SW 1271 (cell line): ENCODE measurements at regions not wholly inside any gene's neighbourhood (a gene's known extent, or its start where the extent isn't known, plus 50 kb on each side); places are given as distances from the start of the nearest gene placed in this dataset.

Source experiments
- DNase-seq, 2 experiments: peaks; one replicate each; lab custom pipeline; 2025; lab: John Stamatoyannopoulos, UW

DNA sequence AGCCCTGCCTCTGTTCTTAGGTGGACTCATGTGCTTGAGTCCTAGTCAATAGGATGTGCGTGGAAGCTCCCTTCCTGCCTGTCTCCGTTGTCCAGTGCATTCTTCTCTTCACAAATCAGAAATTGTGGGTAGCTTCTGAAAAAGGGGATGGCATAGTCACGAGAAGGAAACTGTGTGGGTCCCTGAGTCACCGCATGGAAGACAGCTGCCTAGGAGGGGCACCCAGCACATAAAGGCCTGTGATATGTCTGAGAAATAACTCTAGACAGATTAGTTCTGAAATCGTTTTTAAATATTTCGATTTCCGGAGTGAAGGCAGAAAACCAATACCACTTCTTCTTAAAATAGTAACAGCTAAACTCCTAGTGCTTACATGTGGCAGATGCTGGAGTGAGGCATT is 974.4 kb downstream of the BCL11B start:
- DNase-seq: no peak

DNA sequence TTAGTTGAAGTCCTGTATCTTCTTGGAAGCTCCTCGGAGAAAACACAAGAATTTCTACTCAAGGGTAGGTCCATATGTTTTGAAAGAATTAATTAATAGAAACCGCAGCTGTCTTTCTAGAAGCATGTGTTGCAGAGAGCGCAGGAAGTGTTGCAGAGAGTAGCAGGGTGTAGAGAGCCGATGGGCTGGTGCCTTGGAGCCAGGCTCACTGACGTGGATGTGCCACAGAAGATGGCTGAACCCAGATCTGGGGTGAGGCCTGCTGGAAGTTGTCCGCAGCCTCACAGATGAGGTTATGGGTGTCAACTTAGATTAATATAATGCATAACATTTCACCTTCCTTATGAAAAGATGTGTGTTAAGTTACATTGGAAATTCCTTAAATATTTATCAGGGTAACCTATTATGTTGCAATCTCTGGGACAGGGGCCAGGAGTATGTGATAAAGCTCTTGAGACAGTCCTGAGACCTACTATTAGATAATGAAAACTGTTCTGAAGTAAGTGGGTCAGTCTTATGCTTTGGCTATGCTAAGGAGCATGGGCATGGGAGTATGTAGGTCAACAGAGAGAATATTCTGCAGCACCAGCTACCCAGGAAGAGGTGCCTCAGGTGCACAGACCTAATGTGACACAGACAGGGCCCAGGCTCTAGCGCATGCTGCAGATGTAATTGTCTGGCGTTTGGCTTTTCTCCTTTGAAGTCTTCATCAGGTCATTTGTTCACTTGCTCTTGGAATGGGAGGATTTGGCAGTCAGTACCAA is 973.3 kb downstream of the BCL11B start:
- no peak for DNase-seq

GRCh38 chr14:98301681-98302080 is 970.3 kb downstream of the BCL11B start:
- DNase-seq: no peak

DNA sequence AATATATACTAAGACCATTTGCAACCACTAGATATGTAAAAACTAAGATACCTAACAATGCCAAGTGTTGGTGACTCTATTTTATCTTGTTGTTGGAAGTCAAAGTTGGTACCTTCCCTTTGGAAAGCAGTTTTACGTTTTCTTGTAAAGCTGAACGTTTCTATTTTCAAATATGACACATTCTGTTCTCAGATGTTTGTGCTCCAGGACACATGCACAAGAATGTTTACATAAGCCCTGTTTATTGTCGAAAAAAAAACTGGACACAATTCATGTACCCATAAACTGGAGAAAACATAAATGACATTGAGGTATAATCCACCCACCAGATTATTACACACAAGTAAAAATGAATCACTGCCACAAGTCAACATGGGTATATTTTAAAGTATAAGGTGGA is 967.4 kb downstream of the BCL11B start:
- no peak for DNase-seq

GRCh38 chr14:98309591-98309990 is 962.4 kb downstream of the BCL11B start:
- no peak for DNase-seq

- no peak for DNase-seq
Measured at GRCh38 chr14:98312006-98312405, 960.0 kb downstream of the BCL11B start.

GRCh38 chr14:98321841-98322240 is 950.2 kb downstream of the BCL11B start:
- DNase-seq: no peak

DNA sequence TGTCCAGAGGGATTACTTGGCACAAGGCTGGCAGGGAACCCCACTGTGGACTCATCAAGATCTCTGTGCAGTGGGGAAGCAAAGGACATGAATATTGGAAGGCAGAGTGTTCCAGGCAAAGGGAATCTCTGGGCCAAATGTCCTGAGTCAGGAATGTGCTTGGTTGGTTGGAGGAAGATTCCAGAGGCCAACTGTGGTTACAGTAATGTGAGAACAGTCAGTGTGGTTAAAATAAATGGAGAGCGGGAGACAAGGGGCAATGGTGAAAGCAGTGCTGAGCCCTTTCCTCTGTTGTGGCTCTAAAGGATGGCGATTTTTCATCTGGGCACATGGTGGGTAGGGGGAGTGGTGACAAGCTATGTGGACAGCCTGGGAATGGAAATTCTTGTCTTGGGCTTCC is 948.2 kb downstream of the BCL11B start:
- DNase-seq: no peak

DNA sequence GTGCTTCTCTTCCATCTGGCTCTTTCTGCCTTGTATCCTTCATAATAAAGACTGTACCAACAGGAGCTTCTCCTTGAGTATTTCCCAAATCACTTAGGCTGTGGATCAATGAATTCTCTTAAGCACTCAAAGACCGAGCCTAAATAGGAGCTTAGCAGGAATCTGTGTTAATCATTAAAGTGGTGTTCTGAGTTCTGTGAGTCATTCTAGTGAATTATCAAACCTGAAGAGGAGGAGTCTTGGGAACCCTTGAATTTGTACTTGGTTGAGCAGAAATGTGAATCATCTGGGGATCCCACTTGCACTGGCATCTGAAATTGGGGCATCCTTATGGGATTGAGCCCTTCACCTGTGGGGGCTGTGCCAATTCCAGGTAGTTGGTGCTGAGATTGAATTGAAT is 946.2 kb downstream of the BCL11B start:
- DNase-seq: no peak

GRCh38 chr14:98328496-98328895 is 943.5 kb downstream of the BCL11B start:
- no peak for DNase-seq

- DNase-seq: no peak
Measured at GRCh38 chr14:98334186-98334585, 937.8 kb downstream of the BCL11B start.

DNA sequence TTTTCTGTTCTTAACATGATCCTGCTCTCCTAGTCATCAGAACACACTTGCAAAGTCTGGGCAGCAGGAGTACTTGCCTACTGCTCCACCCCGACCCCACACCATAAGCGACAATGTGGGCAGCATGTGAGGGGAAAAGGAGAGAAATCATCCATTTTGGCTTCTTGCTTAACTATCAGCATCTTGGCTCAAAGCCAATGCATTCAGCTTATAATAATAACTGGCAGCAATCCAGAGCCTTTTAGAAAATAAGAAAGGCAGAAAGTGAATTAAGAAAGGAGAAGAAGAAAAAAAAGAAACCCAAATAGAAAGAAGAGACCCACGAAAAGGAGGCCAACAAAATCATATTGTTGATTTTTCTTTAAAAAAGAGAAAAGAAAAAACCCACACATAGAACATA is 930.8 kb downstream of the BCL11B start:
- no peak for DNase-seq

- DNase-seq: no peak
Measured at GRCh38 chr14:98345161-98345560, 926.8 kb downstream of the BCL11B start.

- DNase-seq: no peak
Measured at GRCh38 chr14:98347686-98348085, 924.3 kb downstream of the BCL11B start.

- DNase-seq: no peak
Measured at GRCh38 chr14:98348505-98348904, 923.5 kb downstream of the BCL11B start.

- DNase-seq: no peak
Measured at GRCh38 chr14:98350213-98350612, 921.8 kb downstream of the BCL11B start.

DNA sequence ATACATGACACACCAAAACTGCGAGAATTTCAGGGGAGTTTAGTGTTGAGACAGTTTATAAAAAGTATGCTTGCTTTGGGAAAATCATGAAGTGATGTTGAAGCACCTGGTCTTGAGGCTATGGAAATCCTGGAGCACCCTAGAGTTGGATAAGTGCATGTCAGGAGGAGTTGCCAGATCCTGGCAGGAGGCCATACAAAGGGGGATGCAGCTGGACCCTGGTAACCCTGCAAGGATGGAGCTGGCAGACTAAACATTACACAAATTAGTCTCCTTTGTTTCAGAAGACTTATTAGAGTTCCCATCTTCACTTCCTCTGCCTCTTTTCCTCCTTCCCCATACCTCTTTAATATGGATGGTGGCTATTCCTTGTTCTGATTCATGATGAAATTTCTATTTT is 907.0 kb downstream of the BCL11B start:
- DNase-seq: no peak

GRCh38 chr14:98366429-98366828 is 905.6 kb downstream of the BCL11B start:
- DNase-seq: no peak

DNA sequence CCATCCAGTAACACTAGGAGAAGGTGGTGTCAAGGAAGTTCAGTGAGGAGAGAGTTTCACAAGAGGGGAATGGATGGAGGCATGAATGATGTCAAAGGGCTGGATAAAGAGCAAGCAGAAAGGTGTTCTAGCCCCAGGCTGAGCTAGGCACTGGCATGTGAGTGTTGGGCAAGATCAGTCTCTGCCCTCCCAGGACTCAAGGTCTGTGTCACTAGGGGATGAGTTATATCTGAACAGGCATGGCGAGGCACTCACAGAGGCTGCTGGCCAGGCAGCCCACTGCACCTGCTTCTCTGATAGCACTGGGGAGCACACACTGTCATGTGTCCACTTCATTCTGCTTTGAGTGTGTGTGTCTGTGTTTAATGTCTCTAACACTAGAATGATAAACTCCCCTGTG is 903.8 kb downstream of the BCL11B start:
- DNase-seq: no peak

- DNase-seq: no peak
Measured at GRCh38 chr14:98368916-98369315, 903.1 kb downstream of the BCL11B start.

- no peak for DNase-seq
Measured at GRCh38 chr14:98369344-98369743, 902.7 kb downstream of the BCL11B start.

DNA sequence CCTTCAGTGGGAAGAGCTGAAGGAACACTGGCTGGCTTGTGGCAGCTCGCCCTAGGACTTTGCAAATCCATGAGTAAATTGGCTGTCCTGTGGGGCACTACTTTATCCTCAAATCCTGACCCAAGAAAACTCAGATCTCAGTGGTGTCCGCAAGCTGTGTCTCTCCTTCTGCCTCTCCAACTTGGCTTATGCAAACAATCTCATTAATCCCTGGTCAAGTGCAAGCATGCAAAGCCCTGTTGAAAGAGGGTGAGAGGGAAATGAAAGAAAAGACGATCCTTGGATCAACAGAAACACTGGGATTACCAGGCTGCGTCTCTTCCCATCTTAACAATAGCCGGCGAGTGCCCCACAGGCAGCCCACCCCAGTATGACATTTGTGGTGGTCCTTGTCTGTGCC is 901.6 kb downstream of the BCL11B start:
- no peak for DNase-seq

DNA sequence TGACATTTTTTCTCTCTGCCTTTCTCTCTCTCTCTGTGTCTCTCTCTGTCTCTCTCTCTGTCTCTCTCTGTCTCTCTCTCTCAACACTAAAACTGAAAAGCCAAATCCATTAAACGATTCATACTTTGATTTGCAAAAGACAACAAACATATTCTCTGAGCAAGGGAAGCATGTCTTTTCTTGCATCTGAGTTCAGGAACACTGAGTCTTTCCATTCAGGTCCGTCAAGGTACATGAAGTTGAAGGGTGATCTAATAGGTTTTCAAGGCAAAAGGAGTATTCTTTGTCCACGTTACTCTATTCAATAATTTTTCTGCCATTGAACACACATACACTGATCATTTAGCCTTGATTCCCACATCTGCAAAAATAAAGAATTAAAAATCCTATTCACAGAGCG is 900.9 kb downstream of the BCL11B start:
- no peak for DNase-seq

GRCh38 chr14:98374136-98374535 is 897.9 kb downstream of the BCL11B start:
- no peak for DNase-seq
